GM21786 (cell line): ENCODE measurements at regions not wholly inside any gene's neighbourhood (a gene's known extent, or its start where the extent isn't known, plus 50 kb on each side); places are given as distances from the start of the nearest gene placed in this dataset.
"Not testable (repeated sequence)": the region's sequence is repeated elsewhere in the genome, so short reads cannot be mapped to it uniquely, and the experiment has no call there.

Experiments used
- ATAC-seq: cut with Tn5 transposase; IDR thresholded peaks from one replicate; pipeline ENCODE4 v1.9.1; 2021; ENCODE audit not compliant: unreplicated experiment

- no peak for ATAC-seq
Measured at GRCh38 chr4:83732114-83732635, 196.3 kb downstream of the GPAT3 start.

GRCh38 chr4:83731609-83732008 is 195.7 kb downstream of the GPAT3 start:
- no peak for ATAC-seq

GRCh38 chr4:83730958-83731357 is 195.1 kb downstream of the GPAT3 start:
- not testable (repeated sequence) for ATAC-seq

GRCh38 chr4:83728191-83728590 is 192.3 kb downstream of the GPAT3 start:
- no peak for ATAC-seq

- ATAC-seq = no peak
Measured at GRCh38 chr4:83725336-83726085, 189.6 kb downstream of the GPAT3 start.

- ATAC-seq = no peak
Measured at GRCh38 chr4:83724485-83725335, 188.8 kb downstream of the GPAT3 start.

GRCh38 chr4:83723609-83724008 is 187.7 kb downstream of the GPAT3 start:
- no peak for ATAC-seq

- ATAC-seq = no peak
Measured at GRCh38 chr4:83722730-83723269, 186.9 kb downstream of the GPAT3 start.

- no peak for ATAC-seq
Measured at GRCh38 chr4:83716874-83717273, 181.0 kb downstream of the GPAT3 start.

GRCh38 chr4:83712890-83713289 is 177.0 kb downstream of the GPAT3 start:
- no peak for ATAC-seq

GRCh38 chr4:83709627-83710026 is 173.7 kb downstream of the GPAT3 start:
- no peak for ATAC-seq

- no peak for ATAC-seq
Measured at GRCh38 chr4:83708500-83709175, 172.7 kb downstream of the GPAT3 start.

GRCh38 chr4:83704786-83705185 is 168.9 kb downstream of the GPAT3 start:
- ATAC-seq = no peak

- no peak for ATAC-seq
Measured at GRCh38 chr4:83703752-83704151, 167.8 kb downstream of the GPAT3 start.

GRCh38 chr4:83701041-83701440 is 165.1 kb downstream of the GPAT3 start:
- ATAC-seq = no peak

GRCh38 chr4:83699358-83699757 is 163.4 kb downstream of the GPAT3 start:
- no peak for ATAC-seq

GRCh38 chr4:83692028-83692427 is 156.1 kb downstream of the GPAT3 start:
- ATAC-seq = no peak

- no peak for ATAC-seq
Measured at GRCh38 chr4:83686166-83686565, 150.3 kb downstream of the GPAT3 start.

GRCh38 chr4:83679692-83680091 is 143.8 kb downstream of the GPAT3 start:
- no peak for ATAC-seq

GRCh38 chr4:83679254-83679653 is 143.3 kb downstream of the GPAT3 start:
- ATAC-seq = no peak

GRCh38 chr4:83677656-83678055 is 141.7 kb downstream of the GPAT3 start:
- no peak for ATAC-seq
